ENCODE measurements at regions not wholly inside any gene's neighbourhood (a gene's known extent, or its start where the extent isn't known, plus 50 kb on each side); places are given as distances from the start of the nearest gene placed in this dataset.

GRCh38 chr3:147937341-147937740, 528.2 kb downstream of the ZIC1 start:
- H3K14ac ChIP-seq (ENCODE audit: low read length), result no peak overlapping the region
- H2AFZ ChIP-seq (ENCODE audit: insufficient read depth, low read length, poor library complexity), result no peak overlapping the region
- no peaks in the 10 kb centered on the region for H3K9me3 ChIP-seq (ENCODE audit: insufficient read depth, low read depth, low read length)
- H3K79me2 ChIP-seq (ENCODE audit: control insufficient read depth, insufficient read depth, low read length, poor library complexity), result no peaks in the 10 kb centered on the region
- no peaks in the 10 kb centered on the region for H3K4me1 ChIP-seq (ENCODE audit: control insufficient read depth in 1 of 2, insufficient read depth in 2 of 2, low read length in 2 of 2)
- no peak overlapping the region for H3K4me2 ChIP-seq (ENCODE audit: low read length)
- H3K23ac ChIP-seq (ENCODE audit: low read length), result no peak overlapping the region
- no peaks in the 10 kb centered on the region for H3K36me3 ChIP-seq (ENCODE audit: control insufficient read depth in 1 of 2, insufficient read depth in 2 of 2, low read length in 2 of 2)
- no peak overlapping the region for H2AK5ac ChIP-seq (ENCODE audit: low read length)
- no peak overlapping the region for H3K4me3 ChIP-seq (ENCODE audit: low read depth, low read length)
- no peak for DNase-seq
- no peak overlapping the region for H4K12ac ChIP-seq (ENCODE audit: low read depth, low read length)
- H2BK120ac ChIP-seq (ENCODE audit: insufficient read depth, low read length, poor library complexity), result no peak overlapping the region
- no peak overlapping the region for H3K4ac ChIP-seq (ENCODE audit: low read depth, low read length)
- no peaks in the 10 kb centered on the region for H3K27me3 ChIP-seq (ENCODE audit: insufficient read depth, low read length)
- no peak overlapping the region for H3K18ac ChIP-seq (ENCODE audit: low read length)
- H3K27ac ChIP-seq (ENCODE audit: low read depth, low read length), result no peak overlapping the region
- H3K79me1 ChIP-seq (ENCODE audit: low read length), result no peaks in the 10 kb centered on the region
- no peak overlapping the region for H3K9ac ChIP-seq (ENCODE audit: low read length)
- no peak overlapping the region for H4K91ac ChIP-seq (ENCODE audit: low read depth, low read length)
- H4K8ac ChIP-seq (ENCODE audit: low read depth, low read length), result no peak overlapping the region
- H2BK5ac ChIP-seq (ENCODE audit: low read depth, low read length, poor library complexity), result no peak overlapping the region
- no peak overlapping the region for H2BK12ac ChIP-seq (ENCODE audit: low read length)

- Histone ChIP-seq H3K79me1 (ENCODE audit: low read length) (no peaks in the 10 kb centered on the region), H2BK12ac (ENCODE audit: low read length) (no peak overlapping the region), H2AFZ (ENCODE audit: insufficient read depth, low read length, poor library complexity) (no peak overlapping the region), H4K8ac (ENCODE audit: low read depth, low read length) (no peak overlapping the region), H3K36me3 (ENCODE audit: control insufficient read depth in 1 of 2, insufficient read depth in 2 of 2, low read length in 2 of 2) (no peaks in the 10 kb centered on the region), H3K23ac (ENCODE audit: low read length) (no peak overlapping the region), H3K4me1 (ENCODE audit: control insufficient read depth in 1 of 2, insufficient read depth in 2 of 2, low read length in 2 of 2) (no peaks in the 10 kb centered on the region), H3K9me3 (ENCODE audit: insufficient read depth, low read depth, low read length) (no peaks in the 10 kb centered on the region), H3K27ac (ENCODE audit: low read depth, low read length) (no peak overlapping the region), H3K4me3 (ENCODE audit: low read depth, low read length) (no peak overlapping the region), H2BK5ac (ENCODE audit: low read depth, low read length, poor library complexity) (no peak overlapping the region), H3K18ac (ENCODE audit: low read length) (no peak overlapping the region), H4K12ac (ENCODE audit: low read depth, low read length) (no peak overlapping the region), H3K27me3 (ENCODE audit: insufficient read depth, low read length) (no peaks in the 10 kb centered on the region), H2BK120ac (ENCODE audit: insufficient read depth, low read length, poor library complexity) (no peak overlapping the region), H2AK5ac (ENCODE audit: low read length) (no peak overlapping the region), H3K4me2 (ENCODE audit: low read length) (no peak overlapping the region), H4K91ac (ENCODE audit: low read depth, low read length) (no peak overlapping the region), H3K14ac (ENCODE audit: low read length) (no peak overlapping the region), H3K9ac (ENCODE audit: low read length) (no peak overlapping the region), H3K4ac (ENCODE audit: low read depth, low read length) (no peak overlapping the region), H3K79me2 (ENCODE audit: control insufficient read depth, insufficient read depth, low read length, poor library complexity) (no peaks in the 10 kb centered on the region)
- no peak for DNase-seq
- no CpG with 5 or more reads among the region's 2 CpGs for WGBS (ENCODE audit: extremely low coverage, insufficient coverage, insufficient read length)
These were observed 528.7 kb downstream of the ZIC1 start for GRCh38 chr3:147937891-147938290.

GRCh38 chr3:147939425-147939824, 530.3 kb downstream of the ZIC1 start:
- Histone ChIP-seq H4K91ac (ENCODE audit: low read depth, low read length) (no peak overlapping the region), H3K4me3 (ENCODE audit: low read depth, low read length) (no peak overlapping the region), H4K8ac (ENCODE audit: low read depth, low read length) (no peak overlapping the region), H3K4ac (ENCODE audit: low read depth, low read length) (no peak overlapping the region), H3K9ac (ENCODE audit: low read length) (no peak overlapping the region), H3K14ac (ENCODE audit: low read length) (no peak overlapping the region), H2BK5ac (ENCODE audit: low read depth, low read length, poor library complexity) (no peak overlapping the region), H2BK120ac (ENCODE audit: insufficient read depth, low read length, poor library complexity) (no peak overlapping the region), H3K36me3 (ENCODE audit: control insufficient read depth in 1 of 2, insufficient read depth in 2 of 2, low read length in 2 of 2) (no peaks in the 10 kb centered on the region), H2BK12ac (ENCODE audit: low read length) (no peak overlapping the region), H3K4me2 (ENCODE audit: low read length) (no peak overlapping the region), H3K27ac (ENCODE audit: low read depth, low read length) (no peak overlapping the region), H3K27me3 (ENCODE audit: insufficient read depth, low read length) (no peaks in the 10 kb centered on the region), H3K23ac (ENCODE audit: low read length) (no peak overlapping the region), H3K79me1 (ENCODE audit: low read length) (no peaks in the 10 kb centered on the region), H3K4me1 (ENCODE audit: control insufficient read depth in 1 of 2, insufficient read depth in 2 of 2, low read length in 2 of 2) (no peaks in the 10 kb centered on the region), H3K18ac (ENCODE audit: low read length) (no peak overlapping the region), H3K9me3 (ENCODE audit: insufficient read depth, low read depth, low read length) (no peaks in the 10 kb centered on the region), H3K79me2 (ENCODE audit: control insufficient read depth, insufficient read depth, low read length, poor library complexity) (no peaks in the 10 kb centered on the region), H2AFZ (ENCODE audit: insufficient read depth, low read length, poor library complexity) (no peak overlapping the region), H4K12ac (ENCODE audit: low read depth, low read length) (no peak overlapping the region), H2AK5ac (ENCODE audit: low read length) (no peak overlapping the region)
- no peak for DNase-seq
- no CpG with 5 or more reads among the region's 2 CpGs for WGBS (ENCODE audit: extremely low coverage, insufficient coverage, insufficient read length)

GRCh38 chr3:147939839-147940238, 530.7 kb downstream of the ZIC1 start:
- Histone ChIP-seq H3K4me1 (ENCODE audit: control insufficient read depth in 1 of 2, insufficient read depth in 2 of 2, low read length in 2 of 2) (no peaks in the 10 kb centered on the region), H2BK5ac (ENCODE audit: low read depth, low read length, poor library complexity) (no peak overlapping the region), H3K36me3 (ENCODE audit: control insufficient read depth in 1 of 2, insufficient read depth in 2 of 2, low read length in 2 of 2) (no peaks in the 10 kb centered on the region), H2BK12ac (ENCODE audit: low read length) (no peak overlapping the region), H4K12ac (ENCODE audit: low read depth, low read length) (no peak overlapping the region), H4K8ac (ENCODE audit: low read depth, low read length) (no peak overlapping the region), H3K27me3 (ENCODE audit: insufficient read depth, low read length) (no peaks in the 10 kb centered on the region), H3K4me3 (ENCODE audit: low read depth, low read length) (no peak overlapping the region), H3K27ac (ENCODE audit: low read depth, low read length) (no peak overlapping the region), H3K18ac (ENCODE audit: low read length) (no peak overlapping the region), H3K79me2 (ENCODE audit: control insufficient read depth, insufficient read depth, low read length, poor library complexity) (no peaks in the 10 kb centered on the region), H3K9me3 (ENCODE audit: insufficient read depth, low read depth, low read length) (no peaks in the 10 kb centered on the region), H3K9ac (ENCODE audit: low read length) (no peak overlapping the region), H3K79me1 (ENCODE audit: low read length) (no peaks in the 10 kb centered on the region), H3K4ac (ENCODE audit: low read depth, low read length) (no peak overlapping the region), H4K91ac (ENCODE audit: low read depth, low read length) (no peak overlapping the region), H2AFZ (ENCODE audit: insufficient read depth, low read length, poor library complexity) (no peak overlapping the region), H3K4me2 (ENCODE audit: low read length) (no peak overlapping the region), H2BK120ac (ENCODE audit: insufficient read depth, low read length, poor library complexity) (no peak overlapping the region), H2AK5ac (ENCODE audit: low read length) (no peak overlapping the region), H3K14ac (ENCODE audit: low read length) (no peak overlapping the region), H3K23ac (ENCODE audit: low read length) (no peak overlapping the region)
- WGBS (ENCODE audit: extremely low coverage, insufficient coverage, insufficient read length), result no CpG with 5 or more reads among the region's 7 CpGs
- no peak for DNase-seq

Data from trophoblast cell (in vitro differentiated cells and primary cell).